LNCAP (cell line): ENCODE measurements at regions not wholly inside any gene's neighbourhood (a gene's known extent, or its start where the extent isn't known, plus 50 kb on each side); places are given as distances from the start of the nearest gene placed in this dataset.

Experiments
- CTCF ChIP-seq: fragments of 450-650 bp; IDR thresholded peaks from 2 replicates; pipeline ENCODE4 v1.5.1; 2017; ENCODE audit warnings: mild to moderate bottlenecking

DNA sequence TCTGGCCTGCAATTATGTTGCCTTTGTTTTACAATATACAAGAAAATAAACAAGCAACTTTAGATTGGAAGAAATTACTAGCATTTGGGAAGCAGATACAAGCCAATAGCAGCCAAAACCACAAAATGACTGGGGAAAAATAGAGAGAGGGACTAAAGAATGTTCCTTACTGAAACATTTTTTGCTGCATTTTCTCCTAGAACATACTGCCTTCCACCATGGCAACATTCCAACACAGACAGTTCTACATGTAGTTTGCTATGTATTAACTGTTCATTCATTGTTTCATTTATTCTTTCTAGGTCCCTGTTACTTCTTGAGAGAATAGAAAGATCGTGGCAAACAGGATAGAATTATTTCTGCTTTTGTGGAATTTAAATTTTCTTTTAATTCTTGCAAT, 530.2 kb downstream of the RPS29 start:
- no peak for TF ChIP-seq CTCF

DNA sequence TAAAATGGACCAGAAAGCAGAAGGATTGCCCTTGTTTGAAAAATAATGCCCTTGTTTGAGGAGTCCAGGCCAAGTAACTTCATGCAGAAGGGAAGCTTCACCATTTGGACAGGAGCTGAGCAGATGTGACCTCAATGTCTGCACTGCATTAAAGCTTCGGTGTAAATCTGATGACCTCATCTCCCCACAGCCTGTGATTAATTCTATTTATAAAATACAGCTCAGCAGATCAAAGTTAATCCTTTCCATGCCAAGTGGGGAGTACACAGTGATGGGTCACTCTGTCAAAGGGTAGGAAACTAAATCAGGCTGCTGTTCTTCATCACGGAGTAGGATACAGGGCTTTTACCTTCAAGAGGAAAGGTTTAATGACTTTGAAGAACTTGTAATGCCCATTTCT, 533.7 kb downstream of the RPS29 start:
- no peak for TF ChIP-seq CTCF

- TF ChIP-seq CTCF: no peak
These were observed 534.7 kb downstream of the RPS29 start for GRCh38 chr14:49051328-49052060.

- TF ChIP-seq CTCF: no peak
These were observed 535.4 kb downstream of the RPS29 start for GRCh38 chr14:49050822-49051221.

GRCh38 chr14:49049711-49050110, 536.5 kb downstream of the RPS29 start:
- TF ChIP-seq CTCF: no peak

GRCh38 chr14:49044981-49045380, 541.2 kb downstream of the RPS29 start:
- no peak for TF ChIP-seq CTCF

GRCh38 chr14:49036984-49037516, 549.1 kb downstream of the RPS29 start:
- no peak for TF ChIP-seq CTCF
